Muscle of leg (tissue), 3 donors: ENCODE measurements at regions not wholly inside any gene's neighbourhood (a gene's known extent, or its start where the extent isn't known, plus 50 kb on each side); places are given as distances from the start of the nearest gene placed in this dataset.

Experiments
- DNase-seq: peaks from one replicate; pipeline ENCODE4 v3.0.0; 2013
- H3K27ac ChIP-seq: one replicate; pipeline ENCODE4 v1.5.1; 2013; ENCODE audit warnings: mild to moderate bottlenecking, low read length, control low read depth
- H3K27me3 ChIP-seq: one replicate; pipeline ENCODE4 v1.6.1; 2013; ENCODE audit warnings: low read length; ENCODE audit not compliant: control insufficient read depth, insufficient read depth
- H3K36me3 ChIP-seq: one replicate; pipeline ENCODE4 v1.6.1; 2013; ENCODE audit warnings: low read length; ENCODE audit not compliant: control insufficient read depth, insufficient read depth
- H3K4me1 ChIP-seq: one replicate; pipeline ENCODE4 v1.6.1; 2013; ENCODE audit warnings: low read length; ENCODE audit not compliant: control insufficient read depth, insufficient read depth
- H3K4me3 ChIP-seq: one replicate; pipeline ENCODE4 v1.5.1; 2013; ENCODE audit warnings: low read length, control low read depth
- H3K9me3 ChIP-seq: replicated peaks from 2 replicates; pipeline ENCODE4 v1.6.1; 2013; ENCODE audit warnings: low read depth, low read length; ENCODE audit not compliant: control insufficient read depth
- WGBS: methylation state at CpG from one replicate; pipeline ENCODE4 v1.1.5; 2013; ENCODE audit warnings: missing lambda C conversion rate; ENCODE audit not compliant: insufficient coverage; 5-methylcytosine and 5-hydroxymethylcytosine counted together

GRCh38 chr5:100249884-100250269, 285.3 kb upstream of the FAM174A start:
- Histone ChIP-seq H3K27me3 (no peaks in the 10 kb centered on the region), H3K36me3 (no peaks in the 10 kb centered on the region), H3K27ac (no peak overlapping the region), H3K4me3 (no peak overlapping the region), H3K4me1 (no peaks in the 10 kb centered on the region), H3K9me3 (no peaks in the 10 kb centered on the region)
- WGBS, result 69% methylated on average over 2 of the region's 2 CpGs
- DNase-seq, result no peak

- WGBS, result 91% methylated on average over 1 of the region's 4 CpGs
These were observed 285.8 kb upstream of the FAM174A start for GRCh38 chr5:100249211-100249883.

GRCh38 chr5:100232736-100233135, 302.4 kb upstream of the FAM174A start:
- Histone ChIP-seq H3K4me1 (no peaks in the 10 kb centered on the region), H3K36me3 (no peaks in the 10 kb centered on the region), H3K4me3 (no peak overlapping the region), H3K27me3 (no peaks in the 10 kb centered on the region), H3K9me3 (no peaks in the 10 kb centered on the region), H3K27ac (no peak overlapping the region)
- DNase-seq, result no peak
- 50% methylated on average over 1 of the region's 3 CpGs for WGBS

More at GRCh38 chr5:100249211-100249883, 285.8 kb upstream of the FAM174A start:
- Histone ChIP-seq H3K4me3 (no peak overlapping the region), H3K9me3 (no peaks in the 10 kb centered on the region), H3K27me3 (no peaks in the 10 kb centered on the region), H3K36me3 (no peaks in the 10 kb centered on the region), H3K27ac (no peak overlapping the region), H3K4me1 (no peaks in the 10 kb centered on the region)
- DNase-seq, result no peak

- no peak for DNase-seq
- Histone ChIP-seq H3K27me3 (no peaks in the 10 kb centered on the region), H3K4me3 (no peak overlapping the region), H3K4me1 (no peaks in the 10 kb centered on the region), H3K27ac (no peak overlapping the region), H3K36me3 (no peaks in the 10 kb centered on the region), H3K9me3 (no peaks in the 10 kb centered on the region)
- WGBS, result no CpG with 5 or more reads among the region's 1 CpG
These were observed 346.4 kb upstream of the FAM174A start for GRCh38 chr5:100188778-100189177.

- H3K27ac ChIP-seq, result no peak overlapping the region
- no peak overlapping the region for H3K4me3 ChIP-seq
- no CpG with 5 or more reads among the region's 3 CpGs for WGBS
- no peaks in the 10 kb centered on the region for H3K36me3 ChIP-seq
- H3K27me3 ChIP-seq, result no peaks in the 10 kb centered on the region
- no peak for DNase-seq
- no peaks in the 10 kb centered on the region for H3K9me3 ChIP-seq
- no peaks in the 10 kb centered on the region for H3K4me1 ChIP-seq
These were observed 346.8 kb upstream of the FAM174A start for GRCh38 chr5:100188339-100188738.

GRCh38 chr5:100186181-100186580, 349.0 kb upstream of the FAM174A start:
- Histone ChIP-seq H3K27ac (no peak overlapping the region), H3K4me1 (no peaks in the 10 kb centered on the region), H3K9me3 (no peaks in the 10 kb centered on the region), H3K36me3 (no peaks in the 10 kb centered on the region), H3K27me3 (no peaks in the 10 kb centered on the region), H3K4me3 (no peak overlapping the region)
- DNase-seq, result no peak
- WGBS, result 67% methylated on average over 1 of the region's 2 CpGs

GRCh38 chr5:100182402-100182801, 352.8 kb upstream of the FAM174A start:
- Histone ChIP-seq H3K9me3 (no peaks in the 10 kb centered on the region), H3K27ac (no peak overlapping the region), H3K4me3 (no peak overlapping the region), H3K4me1 (no peaks in the 10 kb centered on the region), H3K27me3 (no peaks in the 10 kb centered on the region), H3K36me3 (no peaks in the 10 kb centered on the region)
- no CpG with 5 or more reads among the region's 1 CpG for WGBS
- no peak for DNase-seq

GRCh38 chr5:100175346-100175745, 359.8 kb upstream of the FAM174A start:
- Histone ChIP-seq H3K27ac (no peak overlapping the region), H3K27me3 (no peaks in the 10 kb centered on the region), H3K36me3 (no peaks in the 10 kb centered on the region), H3K4me1 (no peaks in the 10 kb centered on the region), H3K9me3 (no peaks in the 10 kb centered on the region), H3K4me3 (no peak overlapping the region)
- no peak for DNase-seq
- 92% methylated on average over 1 of the region's 1 CpG for WGBS

GRCh38 chr5:100165309-100165708, 369.9 kb upstream of the FAM174A start:
- peaks cover 8% of the 10 kb centered on the region for H3K9me3 ChIP-seq
- H3K27ac ChIP-seq, result no peak overlapping the region
- H3K27me3 ChIP-seq, result no peaks in the 10 kb centered on the region
- no peaks in the 10 kb centered on the region for H3K4me1 ChIP-seq
- H3K36me3 ChIP-seq, result no peaks in the 10 kb centered on the region
- WGBS, result no CpG with 5 or more reads among the region's 1 CpG
- no peak overlapping the region for H3K4me3 ChIP-seq
- DNase-seq, result no peak

GRCh38 chr5:100161868-100162267, 373.3 kb upstream of the FAM174A start:
- H3K27ac ChIP-seq, result no peak overlapping the region
- no peak for DNase-seq
- H3K9me3 ChIP-seq, result peaks cover 8% of the 10 kb centered on the region
- WGBS, result no CpG with 5 or more reads among the region's 1 CpG
- H3K4me3 ChIP-seq, result no peak overlapping the region
- H3K27me3 ChIP-seq, result no peaks in the 10 kb centered on the region
- H3K4me1 ChIP-seq, result no peaks in the 10 kb centered on the region
- no peaks in the 10 kb centered on the region for H3K36me3 ChIP-seq

GRCh38 chr5:100157066-100157465, 378.1 kb upstream of the FAM174A start:
- no peaks in the 10 kb centered on the region for H3K27me3 ChIP-seq
- no peaks in the 10 kb centered on the region for H3K4me1 ChIP-seq
- no CpG with 5 or more reads among the region's 1 CpG for WGBS
- no peak overlapping the region for H3K27ac ChIP-seq
- DNase-seq, result no peak
- H3K4me3 ChIP-seq, result no peak overlapping the region
- no peaks in the 10 kb centered on the region for H3K36me3 ChIP-seq
- peaks cover 2% of the 10 kb centered on the region for H3K9me3 ChIP-seq
